ENCODE measurements at regions not wholly inside any gene's neighbourhood (a gene's known extent, or its start where the extent isn't known, plus 50 kb on each side); places are given as distances from the start of the nearest gene placed in this dataset.
A peak's percentile ranks its signal among the peaks of the same experiment; 100 is the strongest.

DNA sequence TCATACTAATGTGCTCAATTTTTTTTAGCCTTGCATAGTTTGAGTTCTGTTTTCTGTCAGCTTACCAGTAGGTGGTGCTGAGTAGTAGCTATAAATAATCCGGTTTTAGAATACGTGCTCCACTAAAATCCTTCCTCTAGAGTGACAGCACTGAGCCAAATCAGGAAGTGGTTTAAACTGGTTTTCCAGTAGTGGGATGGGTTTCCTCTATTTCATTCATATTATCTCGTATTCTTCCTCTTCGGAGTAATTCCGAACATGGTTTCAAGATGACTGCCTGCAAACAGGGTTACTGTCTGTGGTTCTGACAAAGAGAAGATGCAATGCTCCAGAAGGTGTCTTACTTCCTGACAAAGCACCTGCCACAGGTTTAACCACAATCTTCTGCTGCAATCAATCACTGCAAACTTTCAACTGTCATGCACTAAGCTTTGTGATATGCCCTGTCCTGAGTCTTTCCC lies 496.9 kb upstream of the VRK2 start:
- intact Hi-C loops (cut with micrococcal nuclease; ENCODE audit: unreplicated experiment) = loop anchor here (1.0 kb wide), 1 partner anchor 152 kb away; no protein-coding TSS in a partner anchor
- peaks cover 3% of the 10 kb centered on the region for H3K9me3 Mint-ChIP-seq (ENCODE audit: low read depth, unreplicated experiment)
- no peaks in the 10 kb centered on the region for H3K27me3 Mint-ChIP-seq (ENCODE audit: unreplicated experiment)
- CTCF ChIA-PET = interaction anchor here (0.6 to 1.3 kb wide), 2 partner anchors 151 to 158 kb away, joined by 3 to 8 read pairs; no protein-coding TSS in a partner anchor
- BruUV-seq (replicated peaks) = no TSS peak
- DNase-seq = peak; percentile 14
- no peak overlapping the region for H3K4me3 Mint-ChIP-seq (ENCODE audit: low read depth, unreplicated experiment)
- TF ChIP-seq CTCF (IDR thresholded peaks at IDR 0.05; ENCODE audit: unreplicated experiment) = peak; percentile 54
- H3K4me1 Mint-ChIP-seq (ENCODE audit: low read depth, unreplicated experiment) = peaks cover 35% of the 10 kb centered on the region
- no peak overlapping the region for H3K27ac Mint-ChIP-seq (ENCODE audit: unreplicated experiment)
- H3K36me3 Mint-ChIP-seq (ENCODE audit: insufficient read depth, unreplicated experiment) = no peaks in the 10 kb centered on the region

DNA sequence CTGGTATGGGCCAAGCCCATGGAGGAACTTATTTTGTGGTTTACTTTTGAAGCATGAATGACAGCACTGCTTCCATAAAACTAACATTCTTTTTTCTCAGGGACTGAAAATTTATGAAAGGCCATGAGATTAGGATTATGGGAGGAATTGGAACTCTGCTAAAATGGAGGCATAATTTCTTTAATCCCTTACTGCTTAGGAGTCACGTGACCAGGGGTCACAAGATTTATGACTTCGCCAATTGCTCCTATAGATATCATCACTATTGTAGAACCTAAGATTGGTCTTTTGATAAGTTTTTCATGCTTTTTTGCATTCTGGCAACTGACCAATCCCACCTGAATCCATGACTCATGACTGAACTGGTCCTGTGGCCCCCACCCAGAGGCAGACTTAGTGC lies 495.7 kb upstream of the VRK2 start:
- no peak for TF ChIP-seq CTCF (IDR thresholded peaks at IDR 0.05; ENCODE audit: unreplicated experiment)
- Mint-ChIP-seq H3K4me3 (ENCODE audit: low read depth, unreplicated experiment) (no peak overlapping the region), H3K27me3 (ENCODE audit: unreplicated experiment) (no peaks in the 10 kb centered on the region), H3K36me3 (ENCODE audit: insufficient read depth, unreplicated experiment) (no peaks in the 10 kb centered on the region), H3K4me1 (ENCODE audit: low read depth, unreplicated experiment) (peaks cover 43% of the 10 kb centered on the region), H3K9me3 (ENCODE audit: low read depth, unreplicated experiment) (peaks cover 3% of the 10 kb centered on the region), H3K27ac (ENCODE audit: unreplicated experiment) (peak overlapping the region; percentile 50)
- no peak for DNase-seq
- CTCF ChIA-PET = no interaction called here
- intact Hi-C loops (cut with micrococcal nuclease; ENCODE audit: unreplicated experiment) = no loop called here
- BruUV-seq (replicated peaks) = no TSS peak

DNA sequence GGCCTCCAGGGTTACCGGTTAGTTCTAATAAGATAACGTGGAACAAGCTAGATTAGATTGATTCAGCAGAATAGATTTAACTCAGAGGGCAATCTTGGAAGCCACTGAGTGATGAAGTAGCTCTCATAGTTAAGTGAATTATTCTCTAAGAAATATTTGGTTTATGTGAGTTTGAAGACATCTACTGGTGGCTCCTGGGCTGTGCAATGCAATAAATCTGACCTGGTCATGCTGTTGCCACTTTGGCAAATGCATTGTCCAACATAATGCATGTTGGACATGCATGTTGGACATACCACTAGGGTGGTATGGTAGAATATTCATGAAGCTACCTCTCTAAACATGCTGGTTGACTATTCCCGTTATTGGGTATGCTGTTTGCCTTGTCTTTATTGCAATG lies 493.7 kb upstream of the VRK2 start:
- H3K27me3 Mint-ChIP-seq (ENCODE audit: unreplicated experiment) = no peaks in the 10 kb centered on the region
- no peak overlapping the region for H3K27ac Mint-ChIP-seq (ENCODE audit: unreplicated experiment)
- H3K9me3 Mint-ChIP-seq (ENCODE audit: low read depth, unreplicated experiment) = peaks cover 3% of the 10 kb centered on the region
- TF ChIP-seq CTCF (IDR thresholded peaks at IDR 0.05; ENCODE audit: unreplicated experiment) = no peak
- no peaks in the 10 kb centered on the region for H3K36me3 Mint-ChIP-seq (ENCODE audit: insufficient read depth, unreplicated experiment)
- CTCF ChIA-PET = no interaction called here
- H3K4me3 Mint-ChIP-seq (ENCODE audit: low read depth, unreplicated experiment) = no peak overlapping the region
- no peak for DNase-seq
- no TSS peak for BruUV-seq (replicated peaks)
- intact Hi-C loops (cut with micrococcal nuclease; ENCODE audit: unreplicated experiment) = no loop called here
- H3K4me1 Mint-ChIP-seq (ENCODE audit: low read depth, unreplicated experiment) = peaks cover 37% of the 10 kb centered on the region

GRCh38 chr2:57554348-57554747 lies 492.3 kb upstream of the VRK2 start:
- H3K27me3 Mint-ChIP-seq (ENCODE audit: unreplicated experiment) = no peaks in the 10 kb centered on the region
- no peak for DNase-seq
- peak overlapping the region; percentile 16 for H3K27ac Mint-ChIP-seq (ENCODE audit: unreplicated experiment)
- no peak overlapping the region for H3K4me3 Mint-ChIP-seq (ENCODE audit: low read depth, unreplicated experiment)
- intact Hi-C loops (cut with micrococcal nuclease; ENCODE audit: unreplicated experiment) = no loop called here
- CTCF ChIA-PET = interaction anchor here (0.7 kb wide), 1 partner anchor 19 kb away, joined by 5 read pairs; no protein-coding TSS in a partner anchor
- H3K9me3 Mint-ChIP-seq (ENCODE audit: low read depth, unreplicated experiment) = peaks cover 3% of the 10 kb centered on the region
- no peaks in the 10 kb centered on the region for H3K36me3 Mint-ChIP-seq (ENCODE audit: insufficient read depth, unreplicated experiment)
- TF ChIP-seq CTCF (IDR thresholded peaks at IDR 0.05; ENCODE audit: unreplicated experiment) = no peak
- H3K4me1 Mint-ChIP-seq (ENCODE audit: low read depth, unreplicated experiment) = peaks cover 34% of the 10 kb centered on the region
- no TSS peak for BruUV-seq (replicated peaks)

Data from Calu3 (cell line).